HUES6 (cell line): ENCODE measurements at regions not wholly inside any gene's neighbourhood (a gene's known extent, or its start where the extent isn't known, plus 50 kb on each side); places are given as distances from the start of the nearest gene placed in this dataset.
"Not testable (repeated sequence)": the region's sequence is repeated elsewhere in the genome, so short reads cannot be mapped to it uniquely, and the experiment has no call there.

Experiments used
- H3K27ac ChIP-seq: 2 replicates; pipeline ENCODE4 v1.7.0; 2013; ENCODE audit warnings: low read depth, mild to moderate bottlenecking, low read length, inconsistent platforms
- H3K27me3 ChIP-seq: 2 replicates; pipeline ENCODE4 v1.6.1; 2013; ENCODE audit warnings: low read length; ENCODE audit not compliant: control insufficient read depth, insufficient read depth
- H3K36me3 ChIP-seq: 2 replicates; pipeline ENCODE4 v1.6.1; 2013; ENCODE audit warnings: low read length; ENCODE audit not compliant: control insufficient read depth, insufficient read depth
- H3K4me1 ChIP-seq: 2 replicates; pipeline ENCODE4 v1.6.1; 2013; ENCODE audit warnings: low read length; ENCODE audit not compliant: control insufficient read depth, insufficient read depth
- H3K4me3 ChIP-seq: 2 replicates; pipeline ENCODE4 v1.5.1; 2013; ENCODE audit warnings: low read depth, low read length
- H3K9ac ChIP-seq: one replicate; pipeline ENCODE4 v1.6.1; 2013; ENCODE audit warnings: mild to moderate bottlenecking, low read length
- H3K9me3 ChIP-seq: 2 replicates; pipeline ENCODE4 v1.6.1; 2013; ENCODE audit warnings: low read depth, low read length; ENCODE audit not compliant: control insufficient read depth, insufficient read depth

DNA sequence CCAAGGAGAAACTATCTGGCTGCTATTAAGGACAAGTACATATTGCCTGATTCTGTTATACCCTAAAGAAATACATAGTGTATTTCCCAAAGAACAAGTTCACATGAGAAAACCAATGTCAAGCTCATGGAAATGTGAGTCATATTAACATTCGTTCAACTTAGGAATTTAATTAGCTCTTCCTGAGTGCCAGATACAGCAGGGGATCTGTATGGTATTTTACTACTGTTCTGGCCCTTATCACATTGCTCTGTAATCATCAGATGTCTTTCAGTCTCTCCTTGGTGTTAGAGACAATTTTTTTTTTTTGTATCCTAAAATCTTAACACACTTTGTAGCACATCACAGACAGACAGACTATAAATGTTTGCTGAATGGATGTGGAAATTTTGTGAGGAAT, 395.0 kb upstream of the CRIM1 start:
- Histone ChIP-seq H3K27ac (no peak overlapping the region), H3K27me3 (no peaks in the 10 kb centered on the region), H3K36me3 (no peaks in the 10 kb centered on the region), H3K4me1 (no peaks in the 10 kb centered on the region), H3K4me3 (no peak overlapping the region), H3K9me3 (peaks cover 9% of the 10 kb centered on the region; the same call in 1 of the 2 replicates), H3K9ac (no peak overlapping the region)

DNA sequence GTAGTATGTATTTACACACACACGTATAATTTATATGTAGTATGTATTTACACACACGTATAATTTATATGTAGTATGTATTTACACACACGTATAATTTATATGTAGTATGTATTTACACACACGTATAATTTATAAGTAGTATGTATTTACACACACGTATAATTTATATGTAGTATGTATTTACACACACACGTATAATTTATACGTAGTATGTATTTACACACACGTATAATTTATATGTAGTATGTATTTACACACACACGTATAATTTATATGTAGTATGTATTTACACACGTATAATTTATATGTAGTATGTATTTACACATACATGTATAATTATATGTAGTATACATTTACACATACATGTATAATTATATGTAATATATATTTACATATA, 398.5 kb upstream of the CRIM1 start:
- not testable (repeated sequence) for H3K27ac ChIP-seq, H3K27me3 ChIP-seq, H3K9ac ChIP-seq, H3K36me3 ChIP-seq, H3K4me3 ChIP-seq, H3K9me3 ChIP-seq, H3K4me1 ChIP-seq

DNA sequence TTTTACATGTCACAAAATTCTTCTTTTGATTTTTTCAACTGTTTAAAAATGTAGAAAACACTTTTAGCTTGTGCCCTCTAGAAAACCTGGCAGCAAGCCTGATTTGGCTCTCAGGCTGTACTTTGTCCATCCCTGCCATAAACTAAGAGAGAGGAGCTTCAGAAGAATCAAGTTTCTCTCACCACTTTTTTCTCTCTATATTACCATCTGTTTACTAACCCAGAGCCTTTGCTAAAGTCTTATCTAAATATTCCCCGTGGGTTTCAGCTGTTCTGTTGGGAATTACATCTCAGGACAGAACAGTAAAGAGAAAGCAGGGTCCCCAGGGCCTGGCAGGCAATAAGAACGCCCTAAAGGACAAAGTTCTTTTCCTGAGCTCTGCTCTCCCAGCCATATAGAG, 409.1 kb upstream of the CRIM1 start:
- H3K36me3 ChIP-seq, result no peaks in the 10 kb centered on the region
- H3K9me3 ChIP-seq, result no peaks in the 10 kb centered on the region
- no peaks in the 10 kb centered on the region for H3K4me1 ChIP-seq
- no peak overlapping the region for H3K9ac ChIP-seq
- H3K4me3 ChIP-seq, result no peak overlapping the region
- no peaks in the 10 kb centered on the region for H3K27me3 ChIP-seq
- H3K27ac ChIP-seq, result no peak overlapping the region

DNA sequence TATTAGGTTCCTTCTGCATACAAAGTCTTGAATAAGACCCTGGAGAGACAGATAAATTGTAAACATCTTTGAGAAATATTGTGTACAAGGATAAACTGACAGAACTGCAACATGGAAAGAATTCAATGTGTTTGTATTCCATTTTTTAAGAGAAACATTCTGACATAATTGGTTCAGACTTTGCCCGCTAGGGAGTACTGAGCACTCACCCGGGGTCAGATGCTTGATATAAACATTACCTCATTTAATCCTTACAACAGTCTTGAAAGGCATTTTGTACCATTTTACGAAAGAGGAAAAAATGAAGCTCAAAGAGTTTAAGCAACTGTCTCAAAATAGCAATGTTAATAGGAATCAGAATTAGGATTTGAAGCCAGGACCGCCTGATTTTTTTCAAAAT, 416.7 kb upstream of the CRIM1 start:
- H3K4me3 ChIP-seq, result no peak overlapping the region
- no peaks in the 10 kb centered on the region for H3K36me3 ChIP-seq
- no peak overlapping the region for H3K27ac ChIP-seq
- H3K9me3 ChIP-seq, result no peaks in the 10 kb centered on the region
- no peaks in the 10 kb centered on the region for H3K27me3 ChIP-seq
- H3K9ac ChIP-seq, result no peak overlapping the region
- no peaks in the 10 kb centered on the region for H3K4me1 ChIP-seq

DNA sequence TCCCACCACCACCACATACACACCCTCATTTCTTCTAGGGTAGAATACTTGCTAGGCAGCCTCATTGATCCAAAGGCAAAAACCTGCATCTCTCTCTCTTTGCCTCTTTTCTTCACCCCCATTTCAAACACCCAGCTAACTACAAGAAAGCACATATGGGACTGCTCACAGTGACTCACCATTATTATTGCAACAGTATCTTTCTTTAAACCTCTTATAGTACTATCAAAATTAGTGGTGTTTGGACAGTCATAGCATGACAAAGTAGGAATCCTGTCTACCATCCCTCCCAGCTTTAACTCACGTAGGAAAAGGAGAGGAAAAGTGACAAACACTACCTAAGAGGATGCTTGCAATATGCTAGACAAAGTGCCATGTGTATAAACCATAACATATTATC, 422.5 kb upstream of the CRIM1 start:
- H3K27ac ChIP-seq, result no peak overlapping the region
- no peaks in the 10 kb centered on the region for H3K27me3 ChIP-seq
- no peak overlapping the region for H3K9ac ChIP-seq
- H3K36me3 ChIP-seq, result no peaks in the 10 kb centered on the region
- H3K9me3 ChIP-seq, result no peaks in the 10 kb centered on the region
- H3K4me1 ChIP-seq, result no peaks in the 10 kb centered on the region
- H3K4me3 ChIP-seq, result no peak overlapping the region

DNA sequence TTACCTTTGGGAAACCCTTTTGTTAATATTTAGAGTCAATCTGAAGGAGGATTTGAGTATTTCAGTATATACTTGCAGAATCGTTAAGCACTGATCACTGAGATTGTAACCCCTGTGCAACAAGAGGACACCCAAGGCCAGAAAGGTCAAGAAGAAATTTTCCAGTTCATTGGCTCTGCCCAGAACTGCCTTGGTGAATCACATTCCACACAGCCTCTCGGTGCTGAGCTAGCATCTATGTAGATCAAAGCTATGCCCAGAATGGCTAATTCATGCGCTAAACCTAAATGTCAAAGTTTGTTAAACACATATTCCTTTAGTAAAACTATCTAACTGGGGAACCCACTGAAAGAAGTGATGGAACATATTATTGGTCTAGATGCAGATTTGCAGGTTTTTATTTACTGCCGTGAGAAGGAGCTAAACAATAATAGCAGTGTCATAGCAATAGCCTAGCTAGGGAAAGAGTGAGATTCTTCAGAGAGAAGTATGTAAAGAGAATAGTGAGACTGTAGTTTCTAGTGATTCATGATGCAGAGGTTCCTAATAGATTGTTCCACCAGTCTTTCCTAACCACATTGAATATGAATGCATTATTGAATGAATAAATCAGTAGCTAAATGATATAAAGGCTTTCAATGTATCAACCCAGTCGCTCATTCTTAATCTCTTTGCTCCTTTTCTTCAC, 423.2 kb upstream of the CRIM1 start:
- Histone ChIP-seq H3K4me1 (no peaks in the 10 kb centered on the region), H3K27ac (no peak overlapping the region), H3K36me3 (no peaks in the 10 kb centered on the region), H3K27me3 (no peaks in the 10 kb centered on the region), H3K9me3 (no peaks in the 10 kb centered on the region), H3K4me3 (no peak overlapping the region), H3K9ac (no peak overlapping the region)

DNA sequence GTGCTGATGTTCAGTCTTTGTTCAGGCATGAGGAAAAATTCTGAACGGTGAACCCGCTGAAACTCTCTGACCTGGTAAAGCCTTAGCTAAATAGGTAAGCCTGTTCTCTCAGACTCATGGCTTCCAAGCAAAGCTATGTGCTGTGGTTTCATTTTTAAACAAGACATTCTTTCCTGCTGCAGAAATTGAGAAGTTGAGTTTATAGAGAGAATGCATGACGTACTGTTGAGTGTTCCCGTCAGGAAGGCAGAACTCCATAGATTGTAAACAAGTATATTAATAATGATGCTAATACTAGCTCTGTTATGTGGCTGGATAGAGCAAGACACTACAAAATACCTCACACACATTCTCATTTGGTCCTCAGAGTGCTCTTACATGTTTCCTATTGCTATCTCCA, 424.0 kb upstream of the CRIM1 start:
- H3K27me3 ChIP-seq, result no peaks in the 10 kb centered on the region

DNA sequence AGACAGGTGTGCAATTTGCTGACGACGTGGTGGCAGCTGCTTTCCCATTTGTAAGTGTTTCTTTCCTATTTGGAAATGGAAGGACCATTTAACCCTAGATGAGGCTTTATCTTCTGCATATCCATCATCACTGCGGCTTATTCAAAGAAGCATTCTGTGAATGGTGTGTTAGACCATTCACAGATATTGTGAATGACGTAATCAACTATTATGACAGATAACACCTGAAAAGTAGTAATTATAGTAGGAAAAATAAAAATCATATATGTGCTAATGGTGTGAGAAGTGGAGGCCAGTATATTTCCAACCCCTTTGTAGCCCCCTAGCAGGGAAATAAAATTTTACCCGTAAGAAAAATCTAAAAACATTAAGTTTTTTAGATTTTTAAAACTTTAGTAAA, 424.5 kb upstream of the CRIM1 start:
- Histone ChIP-seq H3K4me1 (no peaks in the 10 kb centered on the region), H3K27me3 (no peaks in the 10 kb centered on the region), H3K27ac (no peak overlapping the region), H3K4me3 (no peak overlapping the region), H3K9me3 (no peaks in the 10 kb centered on the region), H3K36me3 (no peaks in the 10 kb centered on the region), H3K9ac (no peak overlapping the region)

More for the DNA sequence above, 424.0 kb upstream of the CRIM1 start:
- Histone ChIP-seq H3K9ac (no peak overlapping the region), H3K9me3 (no peaks in the 10 kb centered on the region), H3K36me3 (no peaks in the 10 kb centered on the region), H3K4me1 (no peaks in the 10 kb centered on the region), H3K4me3 (no peak overlapping the region), H3K27ac (no peak overlapping the region)

DNA sequence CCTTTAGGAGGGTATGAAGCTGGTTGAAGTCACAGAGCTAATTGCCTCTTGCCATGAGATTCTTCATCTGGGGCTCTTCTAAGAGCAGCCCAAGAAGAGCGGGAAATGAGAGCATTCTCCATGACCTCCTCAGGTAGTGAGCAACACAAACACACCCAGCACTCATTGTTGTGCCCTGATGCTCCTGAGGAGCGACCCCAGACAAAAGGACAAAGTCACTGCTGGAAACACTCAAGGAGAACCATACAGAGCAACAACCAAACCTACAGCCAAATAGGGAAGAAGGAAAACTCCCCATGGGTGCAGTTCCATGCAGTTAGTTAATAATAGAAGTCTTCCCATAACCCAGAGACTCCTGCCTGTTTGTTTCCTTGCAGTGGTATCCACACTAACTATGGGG, 426.0 kb upstream of the CRIM1 start:
- H3K36me3 ChIP-seq, result no peaks in the 10 kb centered on the region
- H3K9ac ChIP-seq, result no peak overlapping the region
- no peaks in the 10 kb centered on the region for H3K27me3 ChIP-seq
- no peaks in the 10 kb centered on the region for H3K4me1 ChIP-seq
- no peak overlapping the region for H3K27ac ChIP-seq
- no peaks in the 10 kb centered on the region for H3K9me3 ChIP-seq
- H3K4me3 ChIP-seq, result no peak overlapping the region

DNA sequence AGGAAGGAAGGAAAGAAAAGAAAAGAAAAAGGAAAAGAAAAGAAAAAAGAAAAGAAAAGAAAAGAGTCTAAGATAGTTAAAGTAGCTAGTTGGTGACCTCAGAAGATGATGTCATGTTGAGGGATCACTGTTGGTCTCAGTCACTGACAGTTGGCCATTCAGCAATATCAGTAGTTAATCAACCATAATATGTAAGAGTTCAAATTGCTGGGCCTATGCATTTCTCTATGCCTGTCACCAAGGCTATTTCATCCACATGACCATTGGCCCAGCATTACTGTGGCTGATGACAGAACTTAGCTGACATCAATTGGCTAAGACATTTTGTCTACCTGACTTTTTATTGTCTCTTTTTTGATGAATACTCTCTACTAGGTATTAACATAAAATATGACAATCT, 435.5 kb upstream of the CRIM1 start:
- Histone ChIP-seq H3K27me3 (no peaks in the 10 kb centered on the region), H3K36me3 (no peaks in the 10 kb centered on the region), H3K4me1 (no peaks in the 10 kb centered on the region), H3K9ac (no peak overlapping the region), H3K4me3 (no peak overlapping the region), H3K9me3 (no peaks in the 10 kb centered on the region), H3K27ac (no peak overlapping the region)

DNA sequence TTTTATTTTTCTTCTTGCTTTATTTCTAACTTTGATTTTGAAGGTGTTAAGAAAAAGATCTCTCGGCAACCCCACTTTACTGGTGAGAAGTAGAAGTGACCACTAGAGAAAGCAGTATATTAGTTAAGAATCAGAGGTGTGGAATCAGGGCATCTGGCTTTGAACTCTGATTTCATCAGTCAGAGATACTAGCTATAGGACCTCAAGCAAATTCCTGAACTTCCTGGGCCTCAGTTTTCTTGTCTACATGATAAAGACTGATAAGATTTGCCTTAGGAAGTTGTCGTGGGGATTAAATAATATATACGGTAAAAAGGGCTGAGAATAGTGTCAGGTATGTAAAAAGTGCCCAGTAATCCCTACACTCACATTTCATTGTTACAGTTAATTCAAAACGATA, 440.3 kb upstream of the CRIM1 start:
- Histone ChIP-seq H3K9me3 (no peaks in the 10 kb centered on the region), H3K27ac (no peak overlapping the region), H3K9ac (no peak overlapping the region), H3K27me3 (no peaks in the 10 kb centered on the region), H3K36me3 (no peaks in the 10 kb centered on the region), H3K4me1 (no peaks in the 10 kb centered on the region), H3K4me3 (no peak overlapping the region)

DNA sequence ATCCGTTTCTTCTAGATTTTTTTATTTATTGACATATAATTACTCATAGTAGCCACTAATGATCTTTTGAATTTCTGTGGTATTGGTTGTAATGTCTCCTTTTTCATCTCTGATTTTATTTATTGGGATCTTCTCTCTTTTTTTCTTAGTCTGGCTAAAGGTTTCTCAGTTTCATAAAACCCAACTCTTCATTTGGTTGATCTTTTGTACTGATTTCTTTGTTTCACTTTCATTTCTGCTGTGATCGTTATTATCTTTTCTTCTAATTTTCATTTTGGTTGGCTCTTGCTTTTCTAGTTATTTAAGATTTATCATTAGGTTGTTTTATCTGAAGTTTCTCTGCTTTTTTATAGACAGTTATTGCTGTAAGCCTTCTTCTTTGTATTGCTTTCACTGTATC, 463.6 kb upstream of the CRIM1 start:
- Histone ChIP-seq H3K27me3 (no peaks in the 10 kb centered on the region), H3K36me3 (no peaks in the 10 kb centered on the region), H3K27ac (no peak overlapping the region), H3K4me1 (no peaks in the 10 kb centered on the region), H3K4me3 (no peak overlapping the region), H3K9ac (no peak overlapping the region), H3K9me3 (no peaks in the 10 kb centered on the region)
